BJ (cell line): ENCODE measurements at regions not wholly inside any gene's neighbourhood (a gene's known extent, or its start where the extent isn't known, plus 50 kb on each side); places are given as distances from the start of the nearest gene placed in this dataset.

Experiments
- CTCF ChIA-PET: fragments of 350-600 bp; formaldehyde crosslinking; extraction: SDS; loops from one replicate; lab custom pipeline; 2021; ENCODE audit warnings: antibody characterized with exemption, inconsistent platforms; lab: Yijun Ruan, JAX
- POLR2A ChIA-PET: fragments of 300-600 bp; sonication (Branson Sonifier 250); formaldehyde crosslinking; extraction: SDS; loops from one replicate; lab custom pipeline; 2021; ENCODE audit warnings: antibody characterized with exemption; lab: Charles Lee
- DNase-seq: peaks from one replicate; pipeline ENCODE4 v3.0.0-alpha.2; 2011; ENCODE audit warnings: low read depth
- H3K27me3 ChIP-seq: 2 replicates; pipeline ENCODE4 v1.6.0; 2011; ENCODE audit warnings: low read length; ENCODE audit not compliant: control insufficient read depth, insufficient read depth
- H3K36me3 ChIP-seq: 2 replicates; pipeline ENCODE4 v1.5.1; 2011; ENCODE audit warnings: low read length; ENCODE audit not compliant: control insufficient read depth, insufficient read depth
- H3K4me3 ChIP-seq: 2 replicates; pipeline ENCODE4 v1.5.1; 2011; ENCODE audit warnings: low read depth, mild to moderate bottlenecking, control low read depth, low read length
- CTCF ChIP-seq: IDR thresholded peaks from 2 replicates; pipeline ENCODE4 v1.5.1; 2011; ENCODE audit warnings: low read depth, mild to moderate bottlenecking, control low read depth, inconsistent platforms, low read length, moderate library complexity; ENCODE audit not compliant: insufficient read depth

GRCh38 chr4:13908455-13908854 is 280.9 kb upstream of the BOD1L1 start:
- no peak for DNase-seq
- POLR2A ChIA-PET = no interaction called here
- TF ChIP-seq CTCF = no peak
- Histone ChIP-seq H3K27me3 (no peaks in the 10 kb centered on the region), H3K4me3 (no peak overlapping the region), H3K36me3 (no peaks in the 10 kb centered on the region)
- CTCF ChIA-PET = no interaction called here

- Histone ChIP-seq H3K4me3 (no peak overlapping the region), H3K36me3 (no peaks in the 10 kb centered on the region), H3K27me3 (no peaks in the 10 kb centered on the region)
- CTCF ChIA-PET = interaction anchor here (1.6 kb wide), 1 partner anchor 17 kb away, joined by 3 read pairs; no protein-coding TSS in a partner anchor
- TF ChIP-seq CTCF = no peak
- POLR2A ChIA-PET = no interaction called here
- DNase-seq = no peak
Measured at GRCh38 chr4:13910556-13910955, 283.0 kb upstream of the BOD1L1 start.

GRCh38 chr4:13911256-13911655 is 283.7 kb upstream of the BOD1L1 start:
- no peak for DNase-seq
- ChIA-PET CTCF (interaction anchor here (1.6 kb wide), 1 partner anchor 18 kb away, joined by 3 read pairs; no protein-coding TSS in a partner anchor), POLR2A (no interaction called here)
- Histone ChIP-seq H3K27me3 (no peaks in the 10 kb centered on the region), H3K36me3 (no peaks in the 10 kb centered on the region), H3K4me3 (no peak overlapping the region)
- no peak for TF ChIP-seq CTCF

- ChIA-PET POLR2A (no interaction called here), CTCF (interaction anchor here (1.6 kb wide), 1 partner anchor 19 kb away, joined by 3 read pairs; no protein-coding TSS in a partner anchor)
- H3K36me3 ChIP-seq = no peaks in the 10 kb centered on the region
- H3K4me3 ChIP-seq = no peak overlapping the region
- no peaks in the 10 kb centered on the region for H3K27me3 ChIP-seq
- TF ChIP-seq CTCF = no peak
- DNase-seq = no peak
Measured at GRCh38 chr4:13912436-13912925, 285.0 kb upstream of the BOD1L1 start.

- ChIA-PET POLR2A (no interaction called here), CTCF (no interaction called here)
- TF ChIP-seq CTCF = no peak
- Histone ChIP-seq H3K4me3 (no peak overlapping the region), H3K36me3 (no peaks in the 10 kb centered on the region), H3K27me3 (no peaks in the 10 kb centered on the region)
- DNase-seq = no peak
Measured at GRCh38 chr4:13912966-13913365, 285.4 kb upstream of the BOD1L1 start.
